IMR-90 (cell line): ENCODE measurements at regions not wholly inside any gene's neighbourhood (a gene's known extent, or its start where the extent isn't known, plus 50 kb on each side); places are given as distances from the start of the nearest gene placed in this dataset.

Experiments used
- ATAC-seq: fragments of 200-7000 bp; cut with Tn5 transposase; 2 replicates; pipeline ENCODE4 v1.9.1; 2020; ENCODE audit warnings: low read depth, mild to moderate bottlenecking, moderate library complexity
- BruUV-seq: library from RNA; stranded (reverse); fragments of 400-500 nt; replicated peaks from 2 replicates; lab custom pipeline; 2021; lab: Mats Ljungman, UMichigan
- CTCF ChIA-PET: fragments of 300-600 bp; formaldehyde crosslinking; extraction: SDS; loops from one replicate; lab custom pipeline; 2021; ENCODE audit warnings: antibody characterized with exemption; lab: Yijun Ruan, JAX
- POLR2A ChIA-PET: fragments of 300-600 bp; sonication (Branson Sonifier 250); formaldehyde crosslinking; loops from one replicate; lab custom pipeline; 2022; ENCODE audit warnings: antibody characterized with exemption; ENCODE audit not compliant: unreplicated experiment; lab: Charles Lee
- DNase-seq: peaks from one replicate; pipeline ENCODE4 v3.0.0; 2013
- H2AFZ ChIP-seq: replicated peaks from 2 replicates; pipeline ENCODE3; 2013; ENCODE audit warnings: low read length, mild to moderate bottlenecking; ENCODE audit not compliant: poor library complexity
- H2AK5ac ChIP-seq: 2 replicates; pipeline ENCODE4 v1.6.1; 2013; ENCODE audit warnings: low read depth, low read length, inconsistent platforms
- H2AK9ac ChIP-seq: replicated peaks from 2 replicates; pipeline ENCODE3; 2013; ENCODE audit warnings: mild to moderate bottlenecking, low read depth, low read length, moderate library complexity; ENCODE audit not compliant: poor library complexity
- H2BK120ac ChIP-seq: 2 replicates; pipeline ENCODE4 v1.6.1; 2013; ENCODE audit warnings: low read depth, low read length, inconsistent platforms
- H2BK15ac ChIP-seq: 3 replicates; pipeline ENCODE4 v1.6.1; 2013; ENCODE audit warnings: low read depth, low read length, inconsistent platforms
- H2BK20ac ChIP-seq: 2 replicates; pipeline ENCODE4 v1.6.1; 2013; ENCODE audit warnings: low read depth, mild to moderate bottlenecking, inconsistent platforms, low read length, moderate library complexity
- H2BK5ac ChIP-seq: 2 replicates; pipeline ENCODE4 v1.6.1; 2013; ENCODE audit warnings: mild to moderate bottlenecking, low read depth, low read length, inconsistent platforms; ENCODE audit not compliant: poor library complexity, severe bottlenecking
- H3K14ac ChIP-seq: replicated peaks from 2 replicates; pipeline ENCODE4 v1.6.1; 2013; ENCODE audit warnings: low read depth, low read length, inconsistent platforms
- H3K18ac ChIP-seq: 2 replicates; pipeline ENCODE4 v1.6.1; 2013; ENCODE audit warnings: low read depth, low read length, control low read depth
- H3K23ac ChIP-seq: 2 replicates; pipeline ENCODE4 v1.6.1; 2013; ENCODE audit warnings: low read depth, low read length, inconsistent platforms
- H3K27ac ChIP-seq: 2 replicates; pipeline ENCODE4 v1.5.1; 2013; ENCODE audit warnings: mild to moderate bottlenecking, control low read depth, low read length; ENCODE audit not compliant: insufficient read depth
- H3K27me3 ChIP-seq: 2 replicates; pipeline ENCODE4 v1.6.1; 2013; ENCODE audit warnings: low read length; ENCODE audit not compliant: control insufficient read depth, insufficient read depth
- H3K36me3 ChIP-seq: 2 replicates; pipeline ENCODE4 v1.6.1; 2013; ENCODE audit warnings: low read length, mixed read lengths; ENCODE audit not compliant: control insufficient read depth, insufficient read depth
- H3K4ac ChIP-seq: 2 replicates; pipeline ENCODE4 v1.6.1; 2013; ENCODE audit warnings: low read depth, low read length, inconsistent platforms
- H3K4me1 ChIP-seq: 2 replicates; pipeline ENCODE4 v1.6.1; 2013; ENCODE audit warnings: low read length, mixed read lengths; ENCODE audit not compliant: control insufficient read depth, insufficient read depth
- H3K4me2 ChIP-seq: 2 replicates; pipeline ENCODE4 v1.6.1; 2013; ENCODE audit warnings: low read depth, mild to moderate bottlenecking, control low read depth, low read length, moderate library complexity
- H3K4me3 ChIP-seq: 2 replicates; pipeline ENCODE4 v1.5.1; 2013; ENCODE audit warnings: low read depth, mild to moderate bottlenecking, control low read depth, low read length, moderate library complexity; ENCODE audit not compliant: insufficient read depth
- H3K56ac ChIP-seq: 2 replicates; pipeline ENCODE4 v1.6.1; 2013; ENCODE audit warnings: low read length, inconsistent platforms; ENCODE audit not compliant: insufficient read depth; ENCODE audit errors: extremely low read depth
- H3K79me1 ChIP-seq, 2 experiments: 2 replicates each; pipeline ENCODE4 v1.6.1; 2013; ENCODE audit warnings: low read length in 2 of 2, inconsistent platforms in 1 of 2, low read depth in 1 of 2
- H3K9ac ChIP-seq: 2 replicates; pipeline ENCODE4 v1.6.1; 2013; ENCODE audit warnings: low read depth, low read length, control low read depth
- H3K9me1 ChIP-seq: 2 replicates; pipeline ENCODE4 v1.6.1; 2013; ENCODE audit warnings: low read length, inconsistent platforms; ENCODE audit not compliant: insufficient read depth
- H3K9me3 ChIP-seq: 2 replicates; pipeline ENCODE4 v1.6.1; 2013; ENCODE audit warnings: low read length; ENCODE audit not compliant: control insufficient read depth, insufficient read depth
- H4K20me1 ChIP-seq: 2 replicates; pipeline ENCODE4 v1.6.1; 2013; ENCODE audit warnings: low read length, inconsistent platforms; ENCODE audit not compliant: insufficient read depth
- H4K5ac ChIP-seq: 2 replicates; pipeline ENCODE4 v1.6.1; 2013; ENCODE audit warnings: mild to moderate bottlenecking, low read depth, low read length, control low read depth
- H4K8ac ChIP-seq, 2 experiments: 2 replicates each; pipeline ENCODE4 v1.6.1; 2013; ENCODE audit warnings: low read depth in 2 of 2, low read length in 2 of 2, control low read depth in 1 of 2, inconsistent platforms in 1 of 2
- H4K91ac ChIP-seq: 2 replicates; pipeline ENCODE4 v1.6.1; 2013; ENCODE audit warnings: low read depth, low read length, inconsistent platforms; ENCODE audit not compliant: insufficient read depth
- BHLHE40 ChIP-seq: fragments of 150-350 bp; IDR thresholded peaks from 2 replicates; pipeline ENCODE4 v1.6.1; 2016; ENCODE audit warnings: mild to moderate bottlenecking, low read depth, low read length
- CEBPB ChIP-seq: IDR thresholded peaks from 2 replicates; pipeline ENCODE4 v1.6.1; 2012; ENCODE audit warnings: low read depth, low read length, improper control_type of control experiment
- CHD1 ChIP-seq: IDR thresholded peaks from 2 replicates; pipeline ENCODE4 v1.6.1; 2012; ENCODE audit warnings: low read depth, low read length, improper control_type of control experiment
- CTCF ChIP-seq: conservative IDR thresholded peaks from 2 replicates; pipeline ENCODE4 v1.5.1; 2012; ENCODE audit warnings: mild to moderate bottlenecking, low read depth, low read length, improper control_type of control experiment
- ELK1 ChIP-seq: fragments of 150-350 bp; IDR thresholded peaks from 2 replicates; pipeline ENCODE4 v1.6.1; 2016; ENCODE audit warnings: low read depth, mild to moderate bottlenecking, low read length, moderate library complexity, borderline replicate concordance
- FOS ChIP-seq: fragments of 150-350 bp; IDR thresholded peaks from 2 replicates; pipeline ENCODE4 v1.6.1; 2016; ENCODE audit warnings: low read depth, low read length
- MAFK ChIP-seq: IDR thresholded peaks from 2 replicates; pipeline ENCODE4 v1.6.1; 2012; ENCODE audit warnings: low read depth, low read length, improper control_type of control experiment
- MAZ ChIP-seq: IDR thresholded peaks from 2 replicates; pipeline ENCODE4 v1.6.1; 2012; ENCODE audit warnings: low read depth, mild to moderate bottlenecking, low read length, improper control_type of control experiment, moderate library complexity, borderline replicate concordance
- MXI1 ChIP-seq: IDR thresholded peaks from 2 replicates; pipeline ENCODE4 v1.6.1; 2012; ENCODE audit warnings: low read depth, mild to moderate bottlenecking, low read length, moderate library complexity, borderline replicate concordance
- NFE2L2 ChIP-seq: fragments of 150-350 bp; IDR thresholded peaks from 2 replicates; pipeline ENCODE4 v1.6.1; 2016; ENCODE audit warnings: low read depth, mild to moderate bottlenecking, low read length
- POLR2A ChIP-seq: IDR thresholded peaks from 2 replicates; pipeline ENCODE4 v1.6.1; 2012; ENCODE audit warnings: mild to moderate bottlenecking, low read depth, low read length
- RAD21 ChIP-seq: IDR thresholded peaks from 2 replicates; pipeline ENCODE4 v1.6.1; 2012; ENCODE audit warnings: low read length, improper control_type of control experiment
- RCOR1 ChIP-seq: IDR thresholded peaks from 2 replicates; pipeline ENCODE4 v1.6.1; 2012; ENCODE audit warnings: mild to moderate bottlenecking, low read length, improper control_type of control experiment; ENCODE audit not compliant: insufficient replicate concordance
- RFX5 ChIP-seq: IDR thresholded peaks from 2 replicates; pipeline ENCODE4 v1.8.0; 2012; ENCODE audit warnings: low read depth, mild to moderate bottlenecking, low read length, moderate library complexity
- SMC3 ChIP-seq: fragments of 150-350 bp; IDR thresholded peaks from 2 replicates; pipeline ENCODE4 v1.6.1; 2016; ENCODE audit warnings: low read depth, mild to moderate bottlenecking, antibody characterized with exemption, low read length, moderate library complexity
- USF2 ChIP-seq: fragments of 150-350 bp; IDR thresholded peaks from 2 replicates; pipeline ENCODE4 v1.6.1; 2017; ENCODE audit warnings: mild to moderate bottlenecking, antibody characterized with exemption, low read length, low read depth
- WGBS, 2 experiments: methylation state at CpG; one replicate each; pipeline versions ENCODE4 v1.1.5 to v1.1.7; 2013; ENCODE audit warnings: missing lambda C conversion rate in 2 of 2; ENCODE audit not compliant: insufficient read length in 1 of 2; ENCODE audit errors: extremely low coverage in 2 of 2; 5-methylcytosine and 5-hydroxymethylcytosine counted together
- dilution Hi-C: fragments of 300-500 bp; cut with HindIII; formaldehyde crosslinking; loops from one replicate; pipeline ENCODE4 v1.14.3; 2018; ENCODE audit warnings: low sequenced_read_pairs; ENCODE audit not compliant: unreplicated experiment
- in situ Hi-C: fragments of 300-500 bp; cut with MboI; formaldehyde crosslinking; loops from 3 replicates; pipeline ENCODE4 v1.14.3; 2019; ENCODE audit warnings: low sequenced_read_pairs, inconsistent platforms, mixed read lengths
- intact Hi-C: fragments of 100-400 bp; cut with micrococcal nuclease; formaldehyde crosslinking; loops from 2 replicates; pipeline ENCODE4 v1.10.0; 2022

- no peaks in the 10 kb centered on the region for H3K4me1 ChIP-seq
- H3K4me3 ChIP-seq: no peak overlapping the region
- H3K4me2 ChIP-seq: no peak overlapping the region
- H2BK5ac ChIP-seq: no peak overlapping the region
- no peak overlapping the region for H3K9ac ChIP-seq
- no peak overlapping the region for H4K5ac ChIP-seq
- BruUV-seq: no TSS peak
- H3K36me3 ChIP-seq: no peaks in the 10 kb centered on the region
- H2AFZ ChIP-seq: no peak overlapping the region
- H2BK20ac ChIP-seq: no peak overlapping the region
- no peak overlapping the region for H3K14ac ChIP-seq
- POLR2A ChIA-PET: no interaction called here
- DNase-seq: no peak
- dilution Hi-C loops (no loop called here), in situ Hi-C loops (no loop called here), intact Hi-C loops (no loop called here)
- no peak overlapping the region for H3K27ac ChIP-seq
- H2BK120ac ChIP-seq: no peak overlapping the region
- H3K9me3 ChIP-seq: 0 out of 2 replicates have a peak, but pooled peaks cover 1% of the 10 kb centered on the region
- no peaks in the 10 kb centered on the region for H3K9me1 ChIP-seq
- no peak for TF ChIP-seq POLR2A
- no peak for TF ChIP-seq MAFK
- no peak for TF ChIP-seq BHLHE40
- TF ChIP-seq MXI1: no peak
- TF ChIP-seq RFX5: no peak
- no peak for TF ChIP-seq FOS
- TF ChIP-seq CEBPB: no peak
- TF ChIP-seq CTCF: no peak
- no peak for TF ChIP-seq SMC3
- TF ChIP-seq RAD21: no peak
- no peak for TF ChIP-seq ELK1
- no peak for TF ChIP-seq USF2
- TF ChIP-seq NFE2L2: no peak
- no peak for TF ChIP-seq RCOR1
- TF ChIP-seq MAZ: no peak
- TF ChIP-seq CHD1: no peak
- no peak overlapping the region for H2BK15ac ChIP-seq
- no peak overlapping the region for H3K56ac ChIP-seq
- H4K91ac ChIP-seq: no peak overlapping the region
- no peak for ATAC-seq
- CTCF ChIA-PET: no interaction called here
- no peak overlapping the region for H3K18ac ChIP-seq
- no peak overlapping the region for H3K4ac ChIP-seq
- H4K20me1 ChIP-seq: no peaks in the 10 kb centered on the region
- no peak overlapping the region for H2AK5ac ChIP-seq
- no peak overlapping the region for H2AK9ac ChIP-seq
- no peak overlapping the region for H4K8ac ChIP-seq
- H3K79me1 ChIP-seq: no peaks in the 10 kb centered on the region
- H3K23ac ChIP-seq: no peak overlapping the region
- WGBS, 2 experiments: 83% methylated on average over 1 of the region's 5 CpGs; no CpG with 5 or more reads in 1 of the 2 experiments
- H3K27me3 ChIP-seq: no peaks in the 10 kb centered on the region
Observed at GRCh38 chr6:101259505-101259904, 134.0 kb upstream of the GRIK2 start.
